ENCODE measurements at regions not wholly inside any gene's neighbourhood (a gene's known extent, or its start where the extent isn't known, plus 50 kb on each side); places are given as distances from the start of the nearest gene placed in this dataset.

DNA sequence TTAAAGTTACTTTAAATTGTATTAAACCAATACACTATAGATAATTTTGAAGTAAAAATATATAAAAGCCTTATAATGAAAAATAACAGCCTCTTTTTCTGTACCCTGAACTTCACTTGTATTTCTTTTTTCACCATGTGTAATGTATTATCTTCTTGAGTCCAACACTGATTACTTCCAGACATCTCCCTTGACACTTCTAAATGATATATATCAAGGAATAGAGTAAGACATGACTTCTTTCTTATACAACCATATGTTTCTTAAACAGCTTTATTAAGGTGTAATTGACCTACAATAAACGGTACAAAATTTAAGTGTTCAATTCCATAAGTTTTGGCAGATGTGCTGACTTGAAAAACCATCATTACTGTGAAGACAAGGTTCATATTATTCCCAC is 531.9 kb downstream of the OLFM4 start:
- TF ChIP-seq POLR2A (IDR thresholded peaks at IDR 0.05) (no peak), POLR2AphosphoS5 (IDR thresholded peaks at IDR 0.05) (no peak)
- TF ChIP-seq, protein P1, sequence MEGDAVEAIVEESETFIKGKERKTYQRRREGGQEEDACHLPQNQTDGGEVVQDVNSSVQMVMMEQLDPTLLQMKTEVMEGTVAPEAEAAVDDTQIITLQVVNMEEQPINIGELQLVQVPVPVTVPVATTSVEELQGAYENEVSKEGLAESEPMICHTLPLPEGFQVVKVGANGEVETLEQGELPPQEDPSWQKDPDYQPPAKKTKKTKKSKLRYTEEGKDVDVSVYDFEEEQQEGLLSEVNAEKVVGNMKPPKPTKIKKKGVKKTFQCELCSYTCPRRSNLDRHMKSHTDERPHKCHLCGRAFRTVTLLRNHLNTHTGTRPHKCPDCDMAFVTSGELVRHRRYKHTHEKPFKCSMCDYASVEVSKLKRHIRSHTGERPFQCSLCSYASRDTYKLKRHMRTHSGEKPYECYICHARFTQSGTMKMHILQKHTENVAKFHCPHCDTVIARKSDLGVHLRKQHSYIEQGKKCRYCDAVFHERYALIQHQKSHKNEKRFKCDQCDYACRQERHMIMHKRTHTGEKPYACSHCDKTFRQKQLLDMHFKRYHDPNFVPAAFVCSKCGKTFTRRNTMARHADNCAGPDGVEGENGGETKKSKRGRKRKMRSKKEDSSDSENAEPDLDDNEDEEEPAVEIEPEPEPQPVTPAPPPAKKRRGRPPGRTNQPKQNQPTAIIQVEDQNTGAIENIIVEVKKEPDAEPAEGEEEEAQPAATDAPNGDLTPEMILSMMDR (IDR thresholded peaks at IDR 0.05) = no peak

All from upper lobe of left lung (tissue), 4 donors.